DMS53 treated with DMSO at 0.1 percent for 48 hours (cell line): ENCODE measurements at regions not wholly inside any gene's neighbourhood (a gene's known extent, or its start where the extent isn't known, plus 50 kb on each side); places are given as distances from the start of the nearest gene placed in this dataset.

Experiments used
- DNase-seq: peaks from one replicate; lab custom pipeline; 2025; ENCODE audit not compliant: unreplicated experiment; lab: John Stamatoyannopoulos, UW

- no peak for DNase-seq
Measured at GRCh38 chr10:3417096-3417495, 244.5 kb upstream of the PITRM1 start.

- no peak for DNase-seq
Measured at GRCh38 chr10:3415878-3416605, 243.5 kb upstream of the PITRM1 start.

GRCh38 chr10:3415038-3415736, 242.6 kb upstream of the PITRM1 start:
- DNase-seq = no peak

GRCh38 chr10:3414667-3415023, 242.1 kb upstream of the PITRM1 start:
- DNase-seq = no peak

GRCh38 chr10:3413937-3414666, 241.5 kb upstream of the PITRM1 start:
- DNase-seq = no peak

GRCh38 chr10:3412646-3413045, 240.1 kb upstream of the PITRM1 start:
- no peak for DNase-seq

GRCh38 chr10:3412071-3412582, 239.5 kb upstream of the PITRM1 start:
- DNase-seq = no peak

- DNase-seq = no peak
Measured at GRCh38 chr10:3411044-3411443, 238.5 kb upstream of the PITRM1 start.

- DNase-seq = no peak
Measured at GRCh38 chr10:3409928-3410327, 237.3 kb upstream of the PITRM1 start.

- no peak for DNase-seq
Measured at GRCh38 chr10:3408603-3409365, 236.2 kb upstream of the PITRM1 start.

- DNase-seq = no peak
Measured at GRCh38 chr10:3407208-3407607, 234.6 kb upstream of the PITRM1 start.

- DNase-seq = peak; percentile 89
Measured at GRCh38 chr10:3406556-3406955, 234.0 kb upstream of the PITRM1 start.

- no peak for DNase-seq
Measured at GRCh38 chr10:3404381-3404780, 231.8 kb upstream of the PITRM1 start.

- no peak for DNase-seq
Measured at GRCh38 chr10:3402187-3402751, 229.7 kb upstream of the PITRM1 start.

GRCh38 chr10:3401491-3401938, 228.9 kb upstream of the PITRM1 start:
- no peak for DNase-seq

GRCh38 chr10:3400348-3400747, 227.8 kb upstream of the PITRM1 start:
- no peak for DNase-seq

GRCh38 chr10:3399756-3400155, 227.2 kb upstream of the PITRM1 start:
- DNase-seq = no peak

GRCh38 chr10:3398825-3399646, 226.5 kb upstream of the PITRM1 start:
- no peak for DNase-seq

- DNase-seq = no peak
Measured at GRCh38 chr10:3397846-3398245, 225.3 kb upstream of the PITRM1 start.

- DNase-seq = no peak
Measured at GRCh38 chr10:3397231-3397630, 224.6 kb upstream of the PITRM1 start.
